GM18507 (cell line): ENCODE measurements at regions not wholly inside any gene's neighbourhood (a gene's known extent, or its start where the extent isn't known, plus 50 kb on each side); places are given as distances from the start of the nearest gene placed in this dataset.
"Not testable (repeated sequence)": the region's sequence is repeated elsewhere in the genome, so short reads cannot be mapped to it uniquely, and the experiment has no call there.

Experiments
- DNase-seq: peaks from one replicate; pipeline ENCODE4 v3.0.0; 2011; ENCODE audit warnings: low read depth; ENCODE audit not compliant: insufficient read length; ENCODE audit errors: extremely low spot score
- FAIRE-seq: peaks from 2 replicates; lab custom pipeline; 2011; peaks lifted over from hg19 to GRCh38; lab: Jason Lieb, UNC

- DNase-seq, FAIRE-seq: not testable (repeated sequence)
Observed at GRCh38 chr2:76139303-76139702, 428.6 kb upstream of the GCFC2 start.

DNA sequence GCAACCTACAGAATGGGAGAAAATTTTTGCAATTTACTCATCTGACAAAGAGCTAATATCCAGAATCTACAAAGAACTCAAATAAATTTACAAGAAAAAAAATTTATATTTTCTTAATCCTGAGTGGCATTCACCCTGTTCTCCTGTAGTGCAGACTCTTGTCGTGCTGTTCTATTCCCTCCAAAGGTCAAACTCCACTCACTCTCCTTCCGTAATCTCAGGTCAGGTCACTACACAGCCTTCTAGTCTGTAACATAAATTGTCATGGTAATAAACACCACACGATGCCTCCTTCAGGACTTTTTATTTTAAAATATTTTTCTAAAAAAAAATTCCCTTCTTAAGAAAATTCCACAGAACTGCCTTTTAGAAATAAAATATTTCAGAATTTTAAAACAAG lies 417.9 kb upstream of the GCFC2 start:
- FAIRE-seq: no peak
- DNase-seq: no peak

- DNase-seq (no peak), FAIRE-seq (no peak)
Observed at GRCh38 chr2:76120176-76120575, 409.5 kb upstream of the GCFC2 start.

GRCh38 chr2:76089683-76090082 lies 379.0 kb upstream of the GCFC2 start:
- FAIRE-seq (no peak), DNase-seq (no peak)

DNA sequence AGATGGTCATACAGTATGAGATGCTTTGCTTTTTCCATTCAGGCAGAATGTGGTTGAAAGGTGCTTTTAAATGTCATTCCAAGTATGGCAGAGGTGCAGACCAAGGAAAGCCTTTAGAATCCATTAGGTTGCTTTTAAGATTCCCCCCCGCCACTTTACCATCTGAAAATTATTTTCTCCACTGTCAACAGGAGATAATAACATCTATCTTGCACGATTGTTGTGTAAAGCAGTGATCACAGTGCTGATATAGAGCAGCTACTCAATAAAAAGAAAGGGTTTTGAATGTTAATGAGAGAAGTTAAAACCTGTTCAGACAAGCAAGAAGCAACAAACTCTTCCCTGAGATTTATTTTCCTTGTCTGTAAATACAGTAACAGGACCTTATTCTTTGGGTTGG lies 372.5 kb upstream of the GCFC2 start:
- no peak for DNase-seq
- no peak for FAIRE-seq

DNA sequence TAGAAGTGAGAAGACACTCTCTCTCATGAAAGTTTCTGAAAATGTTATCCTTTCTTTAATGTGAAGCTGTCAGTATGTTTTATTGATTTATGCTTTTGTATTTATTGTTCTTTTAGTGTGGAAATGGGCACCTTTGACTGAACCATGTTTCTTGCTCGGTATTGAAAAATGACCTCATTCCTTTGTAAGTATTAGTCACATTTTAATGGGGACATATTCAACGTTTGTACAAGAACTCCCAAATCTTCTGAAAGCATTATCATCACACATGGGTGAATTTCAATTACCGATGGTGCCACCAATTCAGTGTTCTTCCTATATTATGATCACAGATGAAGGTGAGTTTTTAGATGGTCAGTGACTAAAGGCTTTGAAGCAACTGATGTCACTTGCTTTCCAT lies 371.8 kb upstream of the GCFC2 start:
- DNase-seq: no peak
- FAIRE-seq: no peak

DNA sequence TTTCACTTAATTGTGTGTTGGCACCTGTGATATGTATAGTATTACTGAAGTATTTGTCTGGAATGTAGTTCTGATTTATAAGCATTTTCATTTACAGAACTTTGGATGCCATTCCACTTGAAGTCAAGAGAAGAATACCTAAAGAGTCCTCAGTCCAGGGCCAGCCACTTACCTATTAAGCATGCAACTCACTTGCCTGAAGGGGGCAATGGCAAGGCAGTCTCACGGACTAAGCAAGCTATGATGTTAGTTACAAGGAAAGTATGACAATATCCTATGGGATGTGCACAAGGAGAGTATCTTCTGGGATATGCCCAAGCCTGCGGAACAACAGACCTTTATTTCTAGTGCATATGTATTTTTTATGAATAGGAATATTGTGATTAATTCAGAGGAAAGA lies 369.4 kb upstream of the GCFC2 start:
- DNase-seq (no peak), FAIRE-seq (no peak)

- FAIRE-seq: no peak
Observed at GRCh38 chr2:76075126-76075525, 364.4 kb upstream of the GCFC2 start.

GRCh38 chr2:76073992-76074604 lies 363.4 kb upstream of the GCFC2 start:
- DNase-seq (no peak), FAIRE-seq (no peak)

More at GRCh38 chr2:76075126-76075525, 364.4 kb upstream of the GCFC2 start:
- DNase-seq: no peak

- no peak for DNase-seq
- no peak for FAIRE-seq
Observed at GRCh38 chr2:76050196-76050595, 339.5 kb upstream of the GCFC2 start.

DNA sequence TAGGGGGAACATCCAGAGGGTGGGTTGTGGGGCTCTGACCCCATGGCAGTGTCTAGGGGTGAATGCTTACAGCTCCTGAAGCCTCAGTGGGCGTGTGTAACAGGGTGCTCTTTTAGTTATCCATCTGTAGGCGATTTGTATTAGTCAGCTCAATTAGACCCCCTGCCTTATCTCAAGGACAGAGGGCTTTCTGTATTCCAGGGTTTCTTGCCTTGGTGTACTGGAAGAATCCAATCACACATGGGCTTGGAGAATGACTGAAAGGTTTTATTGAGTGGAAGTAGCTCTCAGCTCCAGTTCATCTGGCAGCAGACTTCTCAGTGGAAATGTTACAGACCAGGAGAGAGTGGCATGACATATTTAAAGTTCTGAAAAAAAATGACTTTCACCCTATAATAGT lies 334.0 kb upstream of the GCFC2 start:
- FAIRE-seq: no peak
- no peak for DNase-seq

DNA sequence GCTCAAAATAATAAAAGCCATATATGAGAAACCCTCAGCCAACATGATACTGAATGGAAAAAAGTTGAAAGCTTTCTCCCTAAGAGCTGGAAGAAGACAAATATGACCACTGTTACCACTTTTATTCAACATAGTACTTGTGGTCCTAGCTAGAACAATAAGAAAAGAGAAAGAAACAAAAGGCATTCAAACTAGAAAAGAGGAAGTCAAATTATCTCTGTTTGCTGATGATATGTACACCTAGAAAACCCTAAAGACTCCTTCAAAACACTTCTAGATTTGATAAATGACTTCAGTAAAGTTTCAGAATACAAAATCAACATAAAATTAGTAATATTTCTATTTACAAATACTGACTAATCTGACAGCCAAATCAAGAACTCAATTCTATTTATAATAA lies 328.8 kb upstream of the GCFC2 start:
- FAIRE-seq: no peak
- no peak for DNase-seq

DNA sequence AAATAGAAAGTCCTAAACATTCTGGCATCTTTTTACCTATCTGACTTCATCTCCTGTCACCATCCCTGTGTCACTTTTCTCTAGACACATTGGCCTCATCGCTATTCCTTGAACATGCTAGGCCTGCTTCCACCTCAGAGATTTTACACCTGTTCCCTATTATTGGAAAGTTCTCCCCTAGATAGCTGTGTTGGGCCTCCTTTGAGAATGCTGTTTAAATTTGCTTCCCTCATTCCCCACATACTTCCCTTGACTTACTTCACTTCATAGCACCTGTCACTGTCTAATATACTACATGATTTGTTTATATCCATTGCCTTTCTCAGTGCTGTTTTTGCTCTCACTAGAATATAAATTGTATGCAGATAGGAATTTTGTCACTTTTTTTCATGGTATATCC lies 317.0 kb upstream of the GCFC2 start:
- no peak for FAIRE-seq

GRCh38 chr2:76019128-76019527 lies 308.4 kb upstream of the GCFC2 start:
- DNase-seq (no peak), FAIRE-seq (no peak)

More for the DNA sequence above, 317.0 kb upstream of the GCFC2 start:
- DNase-seq: no peak

DNA sequence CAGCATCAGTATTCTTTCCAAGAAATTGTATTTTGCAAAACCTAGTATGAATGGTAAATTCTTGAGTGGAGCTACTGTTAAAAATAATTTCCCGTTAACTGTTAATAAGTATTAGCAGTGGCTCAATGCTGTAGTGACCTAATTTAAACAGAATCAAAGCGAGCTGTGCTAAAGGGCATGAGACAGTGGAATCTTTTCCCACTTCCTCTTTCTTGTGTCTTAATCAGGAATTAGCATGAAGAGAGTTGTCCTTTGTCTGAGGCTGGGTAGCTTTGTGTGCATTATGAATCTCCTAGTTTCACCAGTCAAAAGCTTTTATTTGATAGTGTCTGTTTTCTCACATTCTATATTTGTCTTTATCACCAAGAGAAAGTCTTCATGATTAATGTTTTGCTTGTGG lies 298.8 kb upstream of the GCFC2 start:
- FAIRE-seq (no peak), DNase-seq (no peak)

GRCh38 chr2:76008001-76008702 lies 297.4 kb upstream of the GCFC2 start:
- FAIRE-seq (no peak), DNase-seq (no peak)

- no peak for FAIRE-seq
Observed at GRCh38 chr2:76000425-76000824, 289.7 kb upstream of the GCFC2 start.

DNA sequence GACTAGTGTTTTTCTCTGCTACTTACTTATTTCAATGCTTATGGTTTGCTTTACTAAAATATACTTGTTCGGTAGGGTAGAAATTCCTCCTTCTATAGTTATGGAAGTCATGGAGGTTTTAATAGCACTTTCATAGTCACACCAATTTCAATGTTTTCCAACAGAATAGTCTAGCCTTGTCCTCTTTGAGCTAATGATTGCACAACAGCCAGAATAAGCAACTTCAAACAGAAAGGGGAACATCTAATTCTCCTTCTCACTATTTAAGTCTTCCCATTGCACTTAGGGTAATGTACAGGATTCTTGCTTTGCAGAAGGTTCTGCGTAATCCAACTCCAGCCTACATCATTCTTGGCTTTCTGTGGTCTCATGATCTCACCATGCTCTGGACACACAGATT lies 287.7 kb upstream of the GCFC2 start:
- no peak for DNase-seq
- FAIRE-seq: no peak

More at GRCh38 chr2:76000425-76000824, 289.7 kb upstream of the GCFC2 start:
- no peak for DNase-seq

- DNase-seq: no peak
- FAIRE-seq: no peak
Observed at GRCh38 chr2:75994759-75995158, 284.0 kb upstream of the GCFC2 start.

DNA sequence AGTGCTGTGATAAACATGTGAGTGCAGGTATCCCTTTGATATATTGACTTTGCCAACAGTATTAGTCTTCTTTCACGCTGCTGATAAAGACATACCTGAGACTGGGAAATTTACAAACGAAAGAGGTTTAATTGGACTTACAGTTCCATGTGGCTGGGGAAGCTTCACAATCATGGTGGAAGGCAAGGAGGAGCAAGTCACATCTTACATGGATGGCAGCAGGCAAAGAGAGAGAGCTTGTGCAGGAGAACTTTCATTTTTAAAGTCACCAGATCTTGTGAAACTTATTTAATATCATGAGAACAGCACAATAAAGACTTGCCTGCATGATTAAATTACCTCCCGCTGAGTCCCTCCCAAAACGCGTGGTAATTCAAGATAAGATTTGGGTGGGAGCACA lies 277.9 kb upstream of the GCFC2 start:
- FAIRE-seq, DNase-seq: not testable (repeated sequence)

DNA sequence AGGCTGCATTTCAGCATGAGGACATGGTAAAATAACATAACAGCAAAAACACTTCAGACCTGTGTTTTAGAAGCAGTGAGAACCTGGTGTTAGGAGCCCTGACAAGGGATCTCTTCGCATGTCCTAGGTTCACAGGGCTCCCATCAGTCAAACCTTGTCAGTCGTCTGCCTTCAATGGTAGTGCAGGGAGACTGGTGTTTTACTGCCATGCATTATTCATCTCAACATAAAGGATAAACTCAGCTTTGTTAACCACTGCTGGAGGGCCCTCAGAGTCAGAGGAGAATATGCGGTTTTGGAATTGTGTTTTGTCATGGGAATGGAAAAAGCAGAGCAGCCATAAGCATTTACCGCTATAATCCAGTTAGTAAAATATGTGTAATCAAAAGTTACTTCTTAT lies 275.9 kb upstream of the GCFC2 start:
- no peak for FAIRE-seq

More for the DNA sequence above, 275.9 kb upstream of the GCFC2 start:
- no peak for DNase-seq
